Body of pancreas (tissue), 4 donors: ENCODE measurements at regions not wholly inside any gene's neighbourhood (a gene's known extent, or its start where the extent isn't known, plus 50 kb on each side); places are given as distances from the start of the nearest gene placed in this dataset.

ENCODE experiments used
- POLR2A ChIP-seq, 3 donors: fragments of 450-650 bp; IDR thresholded peaks; one replicate each; pipeline ENCODE4 v1.6.1; 2016; ENCODE audit warnings: antibody characterized with exemption in 3 of 3, mild to moderate bottlenecking in 2 of 3
- TF ChIP-seq, protein P1 (sequence below), 7 experiments: fragments of 450-650 bp in 4 of 7; fragments of 200-600 bp in 3 of 7; sonication (generic) in 3 of 7; IDR thresholded peaks; one replicate each; pipeline ENCODE4 v1.5.1; 2016 to 2019; ENCODE audit warnings: antibody characterized with exemption in 7 of 7

DNA sequence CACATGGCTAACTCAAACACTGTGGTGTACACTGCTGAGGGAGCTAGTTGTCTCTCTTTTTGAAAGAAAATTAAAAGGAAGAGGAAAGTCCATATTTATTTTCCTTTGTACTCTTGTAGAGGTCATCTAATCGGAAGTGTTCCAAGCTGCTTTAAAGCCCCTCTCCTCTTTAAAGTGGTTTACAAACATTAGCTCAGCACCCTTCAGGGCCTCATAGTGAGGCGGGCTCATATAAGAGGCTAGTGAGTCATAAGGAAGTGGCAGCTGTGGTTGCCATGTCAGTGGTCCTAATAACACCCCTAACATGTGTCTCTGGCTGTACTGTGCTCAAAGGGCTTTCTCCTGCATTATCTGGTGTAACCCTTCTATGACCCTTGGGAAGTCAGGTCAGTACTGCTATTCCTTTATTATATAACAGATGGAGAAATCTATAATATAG, 104.4 kb upstream of the SERBP1 start:
- no peak for TF ChIP-seq POLR2A (IDR thresholded peaks at IDR 0.05)
- TF ChIP-seq, protein P1, sequence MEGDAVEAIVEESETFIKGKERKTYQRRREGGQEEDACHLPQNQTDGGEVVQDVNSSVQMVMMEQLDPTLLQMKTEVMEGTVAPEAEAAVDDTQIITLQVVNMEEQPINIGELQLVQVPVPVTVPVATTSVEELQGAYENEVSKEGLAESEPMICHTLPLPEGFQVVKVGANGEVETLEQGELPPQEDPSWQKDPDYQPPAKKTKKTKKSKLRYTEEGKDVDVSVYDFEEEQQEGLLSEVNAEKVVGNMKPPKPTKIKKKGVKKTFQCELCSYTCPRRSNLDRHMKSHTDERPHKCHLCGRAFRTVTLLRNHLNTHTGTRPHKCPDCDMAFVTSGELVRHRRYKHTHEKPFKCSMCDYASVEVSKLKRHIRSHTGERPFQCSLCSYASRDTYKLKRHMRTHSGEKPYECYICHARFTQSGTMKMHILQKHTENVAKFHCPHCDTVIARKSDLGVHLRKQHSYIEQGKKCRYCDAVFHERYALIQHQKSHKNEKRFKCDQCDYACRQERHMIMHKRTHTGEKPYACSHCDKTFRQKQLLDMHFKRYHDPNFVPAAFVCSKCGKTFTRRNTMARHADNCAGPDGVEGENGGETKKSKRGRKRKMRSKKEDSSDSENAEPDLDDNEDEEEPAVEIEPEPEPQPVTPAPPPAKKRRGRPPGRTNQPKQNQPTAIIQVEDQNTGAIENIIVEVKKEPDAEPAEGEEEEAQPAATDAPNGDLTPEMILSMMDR (IDR thresholded peaks at IDR 0.05): no peak
